ENCODE measurements at regions not wholly inside any gene's neighbourhood (a gene's known extent, or its start where the extent isn't known, plus 50 kb on each side); places are given as distances from the start of the nearest gene placed in this dataset.

DNA sequence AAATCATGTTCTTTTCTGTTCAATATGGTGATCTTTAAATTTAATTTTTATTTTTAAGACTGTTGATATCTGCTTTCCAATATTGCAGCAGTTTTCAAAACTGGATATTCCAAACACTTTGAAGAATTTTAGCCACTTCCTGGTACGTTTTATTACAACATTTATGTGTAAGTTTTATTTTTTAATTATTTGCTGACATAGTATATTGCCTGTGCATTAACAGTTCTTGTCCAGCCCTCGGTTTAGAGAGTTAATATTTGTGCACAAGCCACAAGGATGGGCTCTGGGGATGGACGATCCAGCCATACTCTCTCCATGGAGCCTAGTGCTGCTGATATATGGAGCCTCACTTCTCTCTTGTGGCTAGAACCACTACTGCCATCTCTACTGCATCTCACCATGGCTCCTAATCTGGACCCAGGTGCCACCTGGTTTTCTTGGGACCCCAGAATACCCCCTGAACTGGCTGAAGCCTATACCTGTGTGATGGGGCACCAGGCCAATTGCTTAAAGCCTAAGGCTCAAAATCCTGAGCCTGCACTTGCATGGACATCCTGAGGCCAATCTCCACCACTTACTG, 262.5 kb downstream of the RASSF9 start:
- H3K4me3 ChIP-seq (ENCODE audit: low read depth, low read length), result no peak overlapping the region
- no peaks in the 10 kb centered on the region for H3K27me3 ChIP-seq (ENCODE audit: control insufficient read depth, insufficient read depth, low read length)
- H3K27ac ChIP-seq (ENCODE audit: low read depth, low read length), result no peak overlapping the region
- no peaks in the 10 kb centered on the region for H3K36me3 ChIP-seq (ENCODE audit: control insufficient read depth, insufficient read depth, low read length)
- H3K9me3 ChIP-seq (ENCODE audit: control insufficient read depth, insufficient read depth, low read length), result no peaks in the 10 kb centered on the region
- peaks cover 8% of the 10 kb centered on the region for H3K4me1 ChIP-seq (ENCODE audit: control insufficient read depth, insufficient read depth, low read length)
- H3K9ac ChIP-seq (ENCODE audit: low read depth, low read length), result no peak overlapping the region

DNA sequence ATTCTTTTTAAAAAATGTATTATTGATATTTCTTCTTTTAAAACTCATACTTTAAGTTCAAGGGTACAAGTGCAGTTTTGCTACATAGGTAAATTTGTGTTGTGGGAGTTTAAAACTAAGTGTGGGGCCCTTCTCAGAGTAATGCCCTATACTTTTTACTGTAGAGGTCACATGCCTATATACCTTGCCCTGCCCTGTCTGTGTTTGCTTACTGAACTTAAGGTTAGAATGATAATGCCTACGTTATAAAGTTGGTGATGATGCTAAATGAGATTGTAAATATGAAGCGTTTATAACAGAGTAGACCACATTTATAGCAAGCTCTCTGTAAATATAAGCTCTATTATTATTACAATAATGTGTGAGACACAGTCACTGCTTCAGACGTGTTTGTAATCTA, 261.9 kb downstream of the RASSF9 start:
- Histone ChIP-seq H3K4me3 (ENCODE audit: low read depth, low read length) (no peak overlapping the region), H3K27me3 (ENCODE audit: control insufficient read depth, insufficient read depth, low read length) (no peaks in the 10 kb centered on the region), H3K27ac (ENCODE audit: low read depth, low read length) (no peak overlapping the region), H3K9me3 (ENCODE audit: control insufficient read depth, insufficient read depth, low read length) (no peaks in the 10 kb centered on the region), H3K36me3 (ENCODE audit: control insufficient read depth, insufficient read depth, low read length) (no peaks in the 10 kb centered on the region), H3K4me1 (ENCODE audit: control insufficient read depth, insufficient read depth, low read length) (peaks cover 8% of the 10 kb centered on the region), H3K9ac (ENCODE audit: low read depth, low read length) (no peak overlapping the region)

GRCh38 chr12:85575120-85576096, 260.8 kb downstream of the RASSF9 start:
- Histone ChIP-seq H3K9me3 (ENCODE audit: control insufficient read depth, insufficient read depth, low read length) (no peaks in the 10 kb centered on the region), H3K27ac (ENCODE audit: low read depth, low read length) (no peak overlapping the region), H3K36me3 (ENCODE audit: control insufficient read depth, insufficient read depth, low read length) (no peaks in the 10 kb centered on the region), H3K27me3 (ENCODE audit: control insufficient read depth, insufficient read depth, low read length) (no peaks in the 10 kb centered on the region), H3K4me3 (ENCODE audit: low read depth, low read length) (no peak overlapping the region), H3K4me1 (ENCODE audit: control insufficient read depth, insufficient read depth, low read length) (peaks cover 8% of the 10 kb centered on the region), H3K9ac (ENCODE audit: low read depth, low read length) (no peak overlapping the region)

DNA sequence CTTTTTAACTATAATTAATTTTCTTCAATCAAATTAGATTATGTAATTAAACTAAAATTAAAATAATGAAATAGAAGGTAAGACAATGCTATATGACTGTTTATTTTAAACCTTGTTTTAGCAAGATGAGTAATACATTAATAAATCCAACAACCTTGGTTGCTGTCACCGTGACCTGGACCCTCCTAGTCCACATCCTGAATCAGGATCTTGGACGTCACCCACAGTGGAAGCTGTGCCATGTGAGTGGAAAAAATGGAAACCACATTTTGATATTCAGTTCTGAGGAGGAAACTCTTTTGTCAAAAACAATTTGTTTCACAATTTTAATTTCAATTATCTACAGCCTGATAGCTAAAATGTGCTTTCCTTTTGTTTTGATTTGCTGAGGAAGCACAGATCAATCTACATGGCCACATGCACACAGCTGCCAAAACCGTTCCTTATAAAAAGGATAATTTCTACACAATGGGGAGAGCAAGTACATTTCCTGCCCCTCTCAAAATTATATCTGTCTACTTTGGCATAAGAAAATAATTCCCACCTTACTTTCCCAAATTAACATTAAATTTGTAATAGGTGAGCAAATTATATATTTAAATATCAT, 255.5 kb downstream of the RASSF9 start:
- H3K9me3 ChIP-seq (ENCODE audit: control insufficient read depth, insufficient read depth, low read length), result no peaks in the 10 kb centered on the region
- no peak overlapping the region for H3K9ac ChIP-seq (ENCODE audit: low read depth, low read length)
- H3K4me1 ChIP-seq (ENCODE audit: control insufficient read depth, insufficient read depth, low read length), result no peaks in the 10 kb centered on the region
- no peaks in the 10 kb centered on the region for H3K27me3 ChIP-seq (ENCODE audit: control insufficient read depth, insufficient read depth, low read length)
- H3K27ac ChIP-seq (ENCODE audit: low read depth, low read length), result no peak overlapping the region
- no peak overlapping the region for H3K4me3 ChIP-seq (ENCODE audit: low read depth, low read length)
- H3K36me3 ChIP-seq (ENCODE audit: control insufficient read depth, insufficient read depth, low read length), result no peaks in the 10 kb centered on the region

GRCh38 chr12:85587158-85587557, 249.1 kb downstream of the RASSF9 start:
- Histone ChIP-seq H3K27ac (ENCODE audit: low read depth, low read length) (no peak overlapping the region), H3K36me3 (ENCODE audit: control insufficient read depth, insufficient read depth, low read length) (no peaks in the 10 kb centered on the region), H3K9me3 (ENCODE audit: control insufficient read depth, insufficient read depth, low read length) (no peaks in the 10 kb centered on the region; the same call in 1 of the 2 replicates), H3K4me1 (ENCODE audit: control insufficient read depth, insufficient read depth, low read length) (peaks cover 15% of the 10 kb centered on the region; the same call in 1 of the 2 replicates), H3K4me3 (ENCODE audit: low read depth, low read length) (no peak overlapping the region), H3K9ac (ENCODE audit: low read depth, low read length) (no peak overlapping the region), H3K27me3 (ENCODE audit: control insufficient read depth, insufficient read depth, low read length) (no peaks in the 10 kb centered on the region)

DNA sequence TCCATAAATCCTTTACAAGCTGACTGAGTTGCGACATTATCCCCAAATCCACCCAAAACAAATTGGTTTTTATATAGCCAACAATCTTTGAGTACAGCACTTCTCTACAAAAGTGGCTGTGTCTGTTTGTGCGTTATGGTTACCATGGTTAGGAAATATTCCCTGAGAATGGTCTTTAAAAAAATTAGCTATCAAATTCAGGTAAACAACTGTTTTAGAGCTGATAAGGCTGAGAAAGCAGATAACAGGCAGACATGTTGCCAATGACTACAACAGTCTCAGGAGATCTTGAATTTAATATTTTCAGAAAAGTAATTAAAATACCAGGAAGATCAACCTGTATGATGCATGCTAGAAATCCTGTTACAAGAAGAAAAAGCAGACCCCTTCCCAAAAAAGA, 248.0 kb downstream of the RASSF9 start:
- Histone ChIP-seq H3K27me3 (ENCODE audit: control insufficient read depth, insufficient read depth, low read length) (no peaks in the 10 kb centered on the region), H3K9me3 (ENCODE audit: control insufficient read depth, insufficient read depth, low read length) (no peaks in the 10 kb centered on the region; the same call in 1 of the 2 replicates), H3K4me1 (ENCODE audit: control insufficient read depth, insufficient read depth, low read length) (peaks cover 15% of the 10 kb centered on the region; the same call in 1 of the 2 replicates), H3K9ac (ENCODE audit: low read depth, low read length) (no peak overlapping the region), H3K4me3 (ENCODE audit: low read depth, low read length) (no peak overlapping the region), H3K36me3 (ENCODE audit: control insufficient read depth, insufficient read depth, low read length) (no peaks in the 10 kb centered on the region), H3K27ac (ENCODE audit: low read depth, low read length) (no peak overlapping the region)

- H3K4me3 ChIP-seq (ENCODE audit: low read depth, low read length), result no peak overlapping the region
- no peaks in the 10 kb centered on the region for H3K27me3 ChIP-seq (ENCODE audit: control insufficient read depth, insufficient read depth, low read length)
- no peak overlapping the region for H3K9ac ChIP-seq (ENCODE audit: low read depth, low read length)
- H3K36me3 ChIP-seq (ENCODE audit: control insufficient read depth, insufficient read depth, low read length), result no peaks in the 10 kb centered on the region
- H3K27ac ChIP-seq (ENCODE audit: low read depth, low read length), result no peak overlapping the region
- H3K4me1 ChIP-seq (ENCODE audit: control insufficient read depth, insufficient read depth, low read length), result no peaks in the 10 kb centered on the region
- peaks cover 3% of the 10 kb centered on the region; the same call in 1 of the 2 replicates for H3K9me3 ChIP-seq (ENCODE audit: control insufficient read depth, insufficient read depth, low read length)
These were observed 235.4 kb downstream of the RASSF9 start for GRCh38 chr12:85600841-85601240.

GRCh38 chr12:85603556-85603955, 232.7 kb downstream of the RASSF9 start:
- no peak overlapping the region for H3K4me3 ChIP-seq (ENCODE audit: low read depth, low read length)
- H3K4me1 ChIP-seq (ENCODE audit: control insufficient read depth, insufficient read depth, low read length), result no peaks in the 10 kb centered on the region
- H3K9me3 ChIP-seq (ENCODE audit: control insufficient read depth, insufficient read depth, low read length), result no peaks in the 10 kb centered on the region
- H3K36me3 ChIP-seq (ENCODE audit: control insufficient read depth, insufficient read depth, low read length), result no peaks in the 10 kb centered on the region
- H3K27me3 ChIP-seq (ENCODE audit: control insufficient read depth, insufficient read depth, low read length), result no peaks in the 10 kb centered on the region
- H3K9ac ChIP-seq (ENCODE audit: low read depth, low read length), result no peak overlapping the region
- no peak overlapping the region for H3K27ac ChIP-seq (ENCODE audit: low read depth, low read length)

DNA sequence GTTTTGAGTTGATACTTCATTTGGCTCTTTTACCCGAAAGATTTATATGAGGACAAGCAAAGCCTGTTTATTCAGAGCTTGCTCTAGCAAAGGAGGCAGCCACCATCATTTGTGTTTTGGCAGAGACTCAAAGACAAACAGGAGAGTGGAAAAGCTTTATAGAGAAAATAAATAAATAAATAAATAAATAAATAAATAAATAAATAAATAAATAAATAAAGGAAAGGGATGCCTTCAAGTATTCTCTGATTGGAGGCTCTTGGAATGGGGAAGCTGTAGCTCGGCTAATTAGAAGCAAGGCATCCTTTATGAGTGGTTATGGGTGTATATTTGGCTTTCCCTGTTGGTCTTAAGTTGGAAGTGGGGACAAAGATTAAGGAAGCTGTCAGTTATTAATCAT, 229.8 kb downstream of the RASSF9 start:
- Histone ChIP-seq H3K9ac (ENCODE audit: low read depth, low read length) (no peak overlapping the region), H3K4me3 (ENCODE audit: low read depth, low read length) (no peak overlapping the region), H3K9me3 (ENCODE audit: control insufficient read depth, insufficient read depth, low read length) (no peaks in the 10 kb centered on the region), H3K36me3 (ENCODE audit: control insufficient read depth, insufficient read depth, low read length) (no peaks in the 10 kb centered on the region), H3K4me1 (ENCODE audit: control insufficient read depth, insufficient read depth, low read length) (no peaks in the 10 kb centered on the region), H3K27me3 (ENCODE audit: control insufficient read depth, insufficient read depth, low read length) (no peaks in the 10 kb centered on the region), H3K27ac (ENCODE audit: low read depth, low read length) (no peak overlapping the region)

DNA sequence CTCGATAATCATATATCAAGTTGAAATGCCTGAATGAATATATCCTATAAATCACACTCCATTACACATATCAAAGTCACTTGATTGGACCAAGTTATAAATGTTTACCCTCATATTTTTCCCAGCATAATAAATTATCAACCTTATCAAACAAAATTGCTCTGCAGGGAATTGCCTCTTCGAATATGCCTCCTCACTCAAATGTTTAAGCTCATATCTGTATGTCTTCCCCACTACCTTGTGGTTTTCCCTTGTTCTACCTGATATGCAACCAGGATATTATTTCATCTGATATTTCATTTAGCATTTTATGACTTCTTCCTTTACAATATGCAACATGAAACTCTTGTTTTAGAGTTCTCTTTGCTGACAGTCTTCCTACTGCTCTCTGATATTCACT, 226.4 kb downstream of the RASSF9 start:
- H3K4me3 ChIP-seq (ENCODE audit: low read depth, low read length), result no peak overlapping the region
- H3K9ac ChIP-seq (ENCODE audit: low read depth, low read length), result no peak overlapping the region

GRCh38 chr12:85610194-85610593, 226.0 kb downstream of the RASSF9 start:
- H3K4me3 ChIP-seq (ENCODE audit: low read depth, low read length), result no peak overlapping the region
- no peak overlapping the region for H3K9ac ChIP-seq (ENCODE audit: low read depth, low read length)
- no peak overlapping the region for H3K27ac ChIP-seq (ENCODE audit: low read depth, low read length)
- no peaks in the 10 kb centered on the region for H3K4me1 ChIP-seq (ENCODE audit: control insufficient read depth, insufficient read depth, low read length)
- no peaks in the 10 kb centered on the region for H3K36me3 ChIP-seq (ENCODE audit: control insufficient read depth, insufficient read depth, low read length)
- 0 out of 2 replicates have a peak, but pooled peaks cover 5% of the 10 kb centered on the region for H3K9me3 ChIP-seq (ENCODE audit: control insufficient read depth, insufficient read depth, low read length)
- H3K27me3 ChIP-seq (ENCODE audit: control insufficient read depth, insufficient read depth, low read length), result no peaks in the 10 kb centered on the region

More for the DNA sequence above, 226.4 kb downstream of the RASSF9 start:
- Histone ChIP-seq H3K9me3 (ENCODE audit: control insufficient read depth, insufficient read depth, low read length) (0 out of 2 replicates have a peak, but pooled peaks cover 5% of the 10 kb centered on the region), H3K27ac (ENCODE audit: low read depth, low read length) (no peak overlapping the region), H3K36me3 (ENCODE audit: control insufficient read depth, insufficient read depth, low read length) (no peaks in the 10 kb centered on the region), H3K27me3 (ENCODE audit: control insufficient read depth, insufficient read depth, low read length) (no peaks in the 10 kb centered on the region), H3K4me1 (ENCODE audit: control insufficient read depth, insufficient read depth, low read length) (no peaks in the 10 kb centered on the region)
